Uterus (tissue), 2 donors: ENCODE measurements at regions not wholly inside any gene's neighbourhood (a gene's known extent, or its start where the extent isn't known, plus 50 kb on each side); places are given as distances from the start of the nearest gene placed in this dataset.

Experiments used
- POLR2A ChIP-seq, 2 donors: fragments of 450-650 bp; IDR thresholded peaks; one replicate each; pipeline ENCODE4 v1.6.1; 2016; ENCODE audit warnings: antibody characterized with exemption in 2 of 2, mild to moderate bottlenecking in 1 of 2, moderate library complexity in 1 of 2
- TF ChIP-seq, protein P1 (sequence below), 4 experiments: fragments of 200-600 bp in 2 of 4; fragments of 450-650 bp in 2 of 4; sonication (generic) in 2 of 4; IDR thresholded peaks; one replicate each; pipeline ENCODE4 v1.5.1; 2016 to 2019; ENCODE audit warnings: antibody characterized with exemption in 4 of 4, mild to moderate bottlenecking in 2 of 4, moderate library complexity in 1 of 4

DNA sequence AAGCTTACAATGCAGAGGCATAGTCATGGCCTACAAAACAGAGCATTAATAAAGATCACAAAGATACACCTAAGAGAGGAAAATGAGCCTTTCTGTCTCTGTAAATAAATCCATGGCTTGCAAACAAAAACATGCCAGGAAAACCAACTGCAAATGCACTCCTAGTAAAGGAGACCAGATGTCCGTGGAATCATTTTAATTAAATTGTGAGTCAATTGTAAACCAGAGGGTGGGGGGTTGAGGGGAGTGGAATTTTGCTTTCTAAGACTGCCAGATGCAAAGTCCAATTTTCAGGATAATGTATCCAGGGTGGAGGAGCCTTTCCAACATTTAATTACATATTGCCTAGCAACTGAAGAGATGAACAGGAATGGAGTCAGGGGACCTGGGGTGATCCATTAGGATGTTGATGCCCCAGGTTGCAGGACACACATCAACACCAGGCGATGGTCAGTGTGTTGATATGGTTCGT lies 390.3 kb upstream of the CCL2 start:
- TF ChIP-seq, protein P1, sequence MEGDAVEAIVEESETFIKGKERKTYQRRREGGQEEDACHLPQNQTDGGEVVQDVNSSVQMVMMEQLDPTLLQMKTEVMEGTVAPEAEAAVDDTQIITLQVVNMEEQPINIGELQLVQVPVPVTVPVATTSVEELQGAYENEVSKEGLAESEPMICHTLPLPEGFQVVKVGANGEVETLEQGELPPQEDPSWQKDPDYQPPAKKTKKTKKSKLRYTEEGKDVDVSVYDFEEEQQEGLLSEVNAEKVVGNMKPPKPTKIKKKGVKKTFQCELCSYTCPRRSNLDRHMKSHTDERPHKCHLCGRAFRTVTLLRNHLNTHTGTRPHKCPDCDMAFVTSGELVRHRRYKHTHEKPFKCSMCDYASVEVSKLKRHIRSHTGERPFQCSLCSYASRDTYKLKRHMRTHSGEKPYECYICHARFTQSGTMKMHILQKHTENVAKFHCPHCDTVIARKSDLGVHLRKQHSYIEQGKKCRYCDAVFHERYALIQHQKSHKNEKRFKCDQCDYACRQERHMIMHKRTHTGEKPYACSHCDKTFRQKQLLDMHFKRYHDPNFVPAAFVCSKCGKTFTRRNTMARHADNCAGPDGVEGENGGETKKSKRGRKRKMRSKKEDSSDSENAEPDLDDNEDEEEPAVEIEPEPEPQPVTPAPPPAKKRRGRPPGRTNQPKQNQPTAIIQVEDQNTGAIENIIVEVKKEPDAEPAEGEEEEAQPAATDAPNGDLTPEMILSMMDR (IDR thresholded peaks at IDR 0.05): no peak
- no peak for TF ChIP-seq POLR2A (IDR thresholded peaks at IDR 0.05)
